ENCODE measurements at regions not wholly inside any gene's neighbourhood (a gene's known extent, or its start where the extent isn't known, plus 50 kb on each side); places are given as distances from the start of the nearest gene placed in this dataset.

DNA sequence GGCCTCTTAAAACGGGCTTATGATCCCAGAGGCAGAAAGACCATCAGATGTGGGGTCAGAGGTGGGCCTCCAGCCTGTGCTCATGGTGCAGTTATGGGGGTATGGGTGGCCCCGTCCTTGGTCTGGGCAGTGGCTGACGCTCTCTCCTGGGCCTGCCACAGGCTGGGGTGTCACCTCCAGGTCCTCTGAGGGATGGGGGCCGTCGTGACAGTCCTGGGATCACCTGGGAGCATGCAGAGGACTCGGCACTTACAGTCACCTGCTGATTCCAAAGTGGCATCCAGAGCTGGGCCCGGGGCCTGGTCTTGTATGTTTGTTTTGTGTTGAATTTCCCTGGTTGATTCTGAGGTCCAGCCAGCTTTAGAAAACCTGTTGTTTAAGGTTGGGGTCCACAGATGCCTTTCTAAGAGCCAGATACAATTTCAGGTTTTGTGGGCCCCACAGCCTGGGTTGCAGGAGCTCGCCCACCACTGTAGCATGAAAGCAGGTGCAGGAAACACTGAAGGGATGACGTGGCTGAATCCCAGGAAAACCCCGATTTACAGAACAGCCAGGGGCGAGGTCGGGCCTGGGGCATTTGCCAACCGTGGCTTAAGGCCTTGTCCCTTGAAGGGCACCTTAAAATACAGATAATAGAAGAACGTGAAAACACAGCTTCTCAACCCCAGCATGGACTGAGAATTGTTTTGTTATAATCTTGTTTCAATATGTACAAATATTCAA is 170.7 kb upstream of the PPP2R2D start:
- TF ChIP-seq, protein P1, sequence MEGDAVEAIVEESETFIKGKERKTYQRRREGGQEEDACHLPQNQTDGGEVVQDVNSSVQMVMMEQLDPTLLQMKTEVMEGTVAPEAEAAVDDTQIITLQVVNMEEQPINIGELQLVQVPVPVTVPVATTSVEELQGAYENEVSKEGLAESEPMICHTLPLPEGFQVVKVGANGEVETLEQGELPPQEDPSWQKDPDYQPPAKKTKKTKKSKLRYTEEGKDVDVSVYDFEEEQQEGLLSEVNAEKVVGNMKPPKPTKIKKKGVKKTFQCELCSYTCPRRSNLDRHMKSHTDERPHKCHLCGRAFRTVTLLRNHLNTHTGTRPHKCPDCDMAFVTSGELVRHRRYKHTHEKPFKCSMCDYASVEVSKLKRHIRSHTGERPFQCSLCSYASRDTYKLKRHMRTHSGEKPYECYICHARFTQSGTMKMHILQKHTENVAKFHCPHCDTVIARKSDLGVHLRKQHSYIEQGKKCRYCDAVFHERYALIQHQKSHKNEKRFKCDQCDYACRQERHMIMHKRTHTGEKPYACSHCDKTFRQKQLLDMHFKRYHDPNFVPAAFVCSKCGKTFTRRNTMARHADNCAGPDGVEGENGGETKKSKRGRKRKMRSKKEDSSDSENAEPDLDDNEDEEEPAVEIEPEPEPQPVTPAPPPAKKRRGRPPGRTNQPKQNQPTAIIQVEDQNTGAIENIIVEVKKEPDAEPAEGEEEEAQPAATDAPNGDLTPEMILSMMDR (IDR thresholded peaks at IDR 0.05), result no peak
- TF ChIP-seq POLR2A (IDR thresholded peaks at IDR 0.05), result no peak

Measured in thyroid gland (tissue), 4 donors.